Thyroid gland (tissue), 4 donors: ENCODE measurements at regions not wholly inside any gene's neighbourhood (a gene's known extent, or its start where the extent isn't known, plus 50 kb on each side); places are given as distances from the start of the nearest gene placed in this dataset.
"Not testable (repeated sequence)": the region's sequence is repeated elsewhere in the genome, so short reads cannot be mapped to it uniquely, and the experiment has no call there.

ENCODE experiments used
- DNase-seq, 2 donors: peaks; one replicate each; pipeline ENCODE4 v3.0.0-alpha.2; 2019
- H3K27ac ChIP-seq, 3 donors: fragments of 200-600 bp; sonication (generic); 1 replicate in 2 of 3; 2 replicates in 1 of 3; pipeline ENCODE4 v1.5.1; 2016 to 2019; ENCODE audit warnings: mild to moderate bottlenecking in 1 of 3, moderate library complexity in 1 of 3
- H3K27me3 ChIP-seq: fragments of 200-600 bp; sonication (generic); one replicate; pipeline ENCODE4 v1.5.1; 2019
- H3K36me3 ChIP-seq, 2 donors: fragments of 200-600 bp; sonication (generic); one replicate each; pipeline ENCODE4 v1.5.1; 2016 to 2019
- H3K4me1 ChIP-seq, 2 donors: fragments of 200-600 bp; sonication (generic); one replicate each; pipeline ENCODE4 v1.5.1; 2017 to 2019
- H3K4me3 ChIP-seq, 3 donors: fragments of 200-600 bp; sonication (generic); replicated peaks in 1 of 3; 1 replicate in 2 of 3; 2 replicates in 1 of 3; pipeline ENCODE4 v1.5.1; 2016; ENCODE audit warnings: mild to moderate bottlenecking in 1 of 3
- H3K9me3 ChIP-seq: fragments of 200-600 bp; sonication (generic); one replicate; pipeline ENCODE4 v1.5.1; 2017
- POLR2A ChIP-seq, 2 donors: fragments of 450-650 bp; IDR thresholded peaks; one replicate each; pipeline ENCODE4 v1.6.1; 2017; ENCODE audit warnings: antibody characterized with exemption in 2 of 2, mild to moderate bottlenecking in 2 of 2, moderate library complexity in 1 of 2
- WGBS, 2 donors: methylation state at CpG; one replicate each; pipeline ENCODE4 v1.1.5; 2017; 5-methylcytosine and 5-hydroxymethylcytosine counted together
- intact Hi-C: fragments of 100-400 bp; cut with DNase I; formaldehyde crosslinking; loops from one replicate; pipeline ENCODE4 v1.15.1; 2023
- TF ChIP-seq, protein P1 (sequence below), 6 experiments: fragments of 200-600 bp in 3 of 6; fragments of 450-650 bp in 3 of 6; sonication (generic) in 3 of 6; IDR thresholded peaks; one replicate each; pipeline ENCODE4 v1.5.1; 2016 to 2019; ENCODE audit warnings: antibody characterized with exemption in 6 of 6, mild to moderate bottlenecking in 2 of 6, inconsistent platforms in 1 of 6, moderate library complexity in 1 of 6

DNA sequence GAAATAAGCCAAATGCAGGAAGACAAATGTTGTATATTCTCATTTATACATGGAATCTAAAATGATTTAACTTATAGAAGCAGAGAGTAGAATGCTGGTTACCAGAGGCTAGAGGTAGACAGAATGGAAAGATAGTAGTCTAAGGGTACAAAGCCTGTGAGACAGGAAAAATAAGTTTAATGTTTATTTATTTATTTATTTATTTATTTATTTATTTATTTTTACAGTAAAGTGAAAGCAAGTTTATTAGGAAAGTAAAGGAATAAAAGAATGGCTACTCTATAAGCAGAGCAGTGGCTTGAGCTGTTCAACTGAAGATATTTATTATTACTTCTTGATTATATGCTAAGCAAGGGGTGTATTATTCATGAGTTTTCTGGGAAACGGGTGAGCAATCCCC is 203.2 kb downstream of the LAS1L start:
- H3K4me1 ChIP-seq = no peaks in the 10 kb centered on the region
- DNase-seq = no peak
- H3K36me3 ChIP-seq = no peaks in the 10 kb centered on the region
- no peaks in the 10 kb centered on the region for H3K27me3 ChIP-seq
- H3K4me3 ChIP-seq = no peak overlapping the region
- intact Hi-C loops = no loop called here
- H3K9me3 ChIP-seq = no peaks in the 10 kb centered on the region
- TF ChIP-seq, protein P1, sequence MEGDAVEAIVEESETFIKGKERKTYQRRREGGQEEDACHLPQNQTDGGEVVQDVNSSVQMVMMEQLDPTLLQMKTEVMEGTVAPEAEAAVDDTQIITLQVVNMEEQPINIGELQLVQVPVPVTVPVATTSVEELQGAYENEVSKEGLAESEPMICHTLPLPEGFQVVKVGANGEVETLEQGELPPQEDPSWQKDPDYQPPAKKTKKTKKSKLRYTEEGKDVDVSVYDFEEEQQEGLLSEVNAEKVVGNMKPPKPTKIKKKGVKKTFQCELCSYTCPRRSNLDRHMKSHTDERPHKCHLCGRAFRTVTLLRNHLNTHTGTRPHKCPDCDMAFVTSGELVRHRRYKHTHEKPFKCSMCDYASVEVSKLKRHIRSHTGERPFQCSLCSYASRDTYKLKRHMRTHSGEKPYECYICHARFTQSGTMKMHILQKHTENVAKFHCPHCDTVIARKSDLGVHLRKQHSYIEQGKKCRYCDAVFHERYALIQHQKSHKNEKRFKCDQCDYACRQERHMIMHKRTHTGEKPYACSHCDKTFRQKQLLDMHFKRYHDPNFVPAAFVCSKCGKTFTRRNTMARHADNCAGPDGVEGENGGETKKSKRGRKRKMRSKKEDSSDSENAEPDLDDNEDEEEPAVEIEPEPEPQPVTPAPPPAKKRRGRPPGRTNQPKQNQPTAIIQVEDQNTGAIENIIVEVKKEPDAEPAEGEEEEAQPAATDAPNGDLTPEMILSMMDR (IDR thresholded peaks at IDR 0.05) = no peak
- TF ChIP-seq POLR2A (IDR thresholded peaks at IDR 0.05) = no peak
- 78 to 87% methylated on average over 1 of the region's 1 CpG for WGBS, 2 donors
- H3K27ac ChIP-seq = no peak overlapping the region

DNA sequence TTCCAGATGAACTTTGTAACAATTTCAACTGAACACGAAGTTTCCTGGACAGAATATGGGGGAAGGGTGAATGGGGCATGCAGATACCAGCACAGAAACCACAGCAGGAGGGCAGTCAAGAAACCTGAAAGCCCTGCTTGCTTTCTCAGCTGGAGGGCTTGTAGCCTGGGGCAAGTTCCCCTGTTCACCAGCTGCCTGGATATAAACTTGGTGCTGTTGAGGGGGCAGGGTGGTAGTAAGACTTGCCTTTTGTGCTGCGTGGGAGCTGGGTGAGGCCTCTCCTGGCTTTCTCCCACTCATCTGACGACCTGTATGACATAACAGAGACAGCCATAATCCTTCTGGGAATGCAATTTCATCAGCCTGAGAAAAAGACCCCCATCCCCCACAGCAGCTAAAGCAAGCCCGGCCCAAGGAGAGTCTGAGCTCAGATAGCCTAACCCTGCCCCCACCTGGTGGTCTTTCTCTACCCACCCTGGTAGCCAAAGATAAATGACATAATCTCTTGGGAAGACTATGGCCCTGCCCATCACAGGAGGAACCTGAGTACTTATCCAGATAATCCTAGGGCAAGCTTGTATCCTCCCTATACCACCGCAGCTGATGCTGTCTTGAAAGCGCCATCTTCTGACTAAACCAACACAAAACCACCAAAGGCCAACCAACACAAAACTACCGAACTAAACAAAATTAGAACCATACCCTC is 234.3 kb downstream of the LAS1L start:
- H3K9me3 ChIP-seq = no peaks in the 10 kb centered on the region

DNA sequence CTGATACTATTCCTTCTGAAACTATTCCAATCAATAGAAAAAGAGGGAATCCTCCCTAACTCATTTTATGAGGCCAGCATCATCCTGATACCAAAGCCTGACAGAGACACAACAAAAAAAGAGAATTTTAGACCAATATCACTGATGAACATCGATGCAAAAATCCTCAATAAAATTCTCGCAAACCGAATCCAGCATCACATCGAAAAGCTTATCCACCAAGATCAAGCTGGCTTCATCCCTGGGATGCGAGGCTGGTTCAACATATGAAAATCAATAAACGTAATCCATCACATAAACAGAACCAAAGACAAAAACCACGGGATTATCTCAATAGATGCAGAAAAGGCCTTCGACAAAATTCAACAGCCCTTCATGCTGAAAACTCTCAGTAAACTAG is 251.7 kb downstream of the LAS1L start:
- WGBS, 2 donors = 97 to 98% methylated on average over 8 of the region's 8 CpGs
- not testable (repeated sequence) for H3K9me3 ChIP-seq

More for the DNA sequence above, 234.3 kb downstream of the LAS1L start:
- no peak overlapping the region for H3K27ac ChIP-seq
- WGBS, 2 donors = 35 to 40% methylated on average over 4 to 5 of the region's 7 CpGs
- DNase-seq = no peak
- H3K27me3 ChIP-seq = no peaks in the 10 kb centered on the region
- TF ChIP-seq, protein P1 (IDR thresholded peaks at IDR 0.05) = no peak
- TF ChIP-seq POLR2A (IDR thresholded peaks at IDR 0.05) = no peak
- no peaks in the 10 kb centered on the region for H3K36me3 ChIP-seq
- intact Hi-C loops = no loop called here
- no peaks in the 10 kb centered on the region for H3K4me1 ChIP-seq
- no peak overlapping the region for H3K4me3 ChIP-seq

DNA sequence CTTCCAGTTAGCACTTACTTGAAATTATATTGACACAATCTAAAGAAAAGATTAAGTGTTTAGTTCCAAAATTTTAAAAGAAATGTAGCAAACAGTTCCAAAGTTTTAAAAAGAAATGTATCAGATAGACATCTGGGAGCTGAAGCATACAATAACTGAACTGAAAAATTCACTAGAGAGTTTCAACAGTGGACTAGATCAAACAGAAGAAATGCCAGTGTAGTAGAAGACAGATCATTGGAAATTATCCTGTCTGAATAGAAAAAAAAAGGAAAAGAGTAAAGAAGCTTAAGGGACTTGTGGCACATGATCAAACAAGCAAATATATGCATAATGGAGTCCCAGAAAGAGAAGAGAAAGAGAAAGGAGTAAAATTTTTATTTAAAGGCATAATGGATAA is 261.4 kb downstream of the LAS1L start:
- intact Hi-C loops = no loop called here
- H3K4me3 ChIP-seq = no peak overlapping the region
- no peaks in the 10 kb centered on the region for H3K4me1 ChIP-seq
- no peaks in the 10 kb centered on the region for H3K9me3 ChIP-seq
- no peaks in the 10 kb centered on the region for H3K27me3 ChIP-seq
- TF ChIP-seq, protein P1 (IDR thresholded peaks at IDR 0.05) = no peak
- TF ChIP-seq POLR2A (IDR thresholded peaks at IDR 0.05) = no peak
- no peaks in the 10 kb centered on the region for H3K36me3 ChIP-seq
- H3K27ac ChIP-seq = no peak overlapping the region
- no peak for DNase-seq

More for the DNA sequence above, 251.7 kb downstream of the LAS1L start:
- H3K4me3 ChIP-seq, H3K27ac ChIP-seq, H3K36me3 ChIP-seq, DNase-seq, H3K27me3 ChIP-seq, intact Hi-C loops, H3K4me1 ChIP-seq: not testable (repeated sequence)

DNA sequence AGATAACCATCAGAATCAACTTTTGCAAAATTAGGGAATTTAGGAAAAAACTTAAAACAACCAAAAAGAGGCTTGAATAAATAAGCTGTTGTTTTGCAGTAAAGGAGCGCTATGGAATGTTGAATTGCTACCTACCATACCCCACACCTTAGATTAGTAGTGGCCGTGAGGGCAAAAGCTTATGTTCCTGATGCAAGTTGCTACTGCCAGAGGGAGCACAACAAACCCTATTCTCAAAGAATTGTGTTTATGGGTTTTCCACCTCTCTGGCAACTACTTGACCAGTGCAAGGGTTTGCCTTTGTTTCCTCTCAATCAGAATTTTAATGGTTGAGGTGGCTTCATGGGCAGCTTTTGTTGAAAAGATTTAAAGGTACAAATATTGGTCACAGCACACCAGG is 268.1 kb downstream of the LAS1L start:
- no peak for DNase-seq
- Histone ChIP-seq H3K27me3 (no peaks in the 10 kb centered on the region), H3K4me3 (no peak overlapping the region), H3K27ac (no peak overlapping the region), H3K36me3 (no peaks in the 10 kb centered on the region), H3K9me3 (no peaks in the 10 kb centered on the region), H3K4me1 (no peaks in the 10 kb centered on the region)
- intact Hi-C loops = no loop called here
- TF ChIP-seq, protein P1 (IDR thresholded peaks at IDR 0.05) = no peak
- TF ChIP-seq POLR2A (IDR thresholded peaks at IDR 0.05) = no peak
- 50 to 81% methylated on average over 2 of the region's 2 CpGs for WGBS, 2 donors
